A673 (cell line): ENCODE measurements at regions not wholly inside any gene's neighbourhood (a gene's known extent, or its start where the extent isn't known, plus 50 kb on each side); places are given as distances from the start of the nearest gene placed in this dataset.

ENCODE experiments used
- CTCF ChIP-seq: fragments of 300-800, 200-600 bp; sonication (generic); conservative IDR thresholded peaks from 2 replicates; pipeline ENCODE4 v1.5.1; 2017; ENCODE audit warnings: low read depth, mild to moderate bottlenecking, antibody characterized with exemption, low read length, moderate library complexity, mixed read lengths
- EZH2 ChIP-seq: fragments of 200-600 bp; sonication (generic); IDR thresholded peaks from 2 replicates; pipeline ENCODE4 v1.6.1; 2017; ENCODE audit warnings: borderline replicate concordance, low read depth, mild to moderate bottlenecking, mixed read lengths, antibody characterized with exemption, low read length; ENCODE audit not compliant: poor library complexity, severe bottlenecking

- TF ChIP-seq EZH2 (no peak), CTCF (no peak)
Measured at GRCh38 chr2:58401936-58402335, 160.8 kb upstream of the FANCL start.
